Heart right ventricle (tissue), 16 donors: ENCODE measurements at regions not wholly inside any gene's neighbourhood (a gene's known extent, or its start where the extent isn't known, plus 50 kb on each side); places are given as distances from the start of the nearest gene placed in this dataset.

Experiments
- ATAC-seq, 8 donors: fragments of 200-7000 bp; cut with Tn5 transposase; one replicate each; pipeline ENCODE4 v1.9.1; 2020; ENCODE audit warnings: mild to moderate bottlenecking in 8 of 8, moderate library complexity in 8 of 8, moderate number of reproducible peaks in 1 of 8
- DNase-seq, 2 donors: peaks; one replicate each; pipeline ENCODE4 v3.0.0-alpha.2; 2020
- H3K27ac ChIP-seq, 10 donors: fragments of 200-600 bp; sonication (generic) in 2 of 10; one replicate each; pipeline versions ENCODE4 v1.5.0 to v1.8.0; 2020 to 2022; ENCODE audit warnings: mild to moderate bottlenecking in 3 of 10
- H3K27me3 ChIP-seq, 7 donors: fragments of 200-600 bp; one replicate each; pipeline ENCODE4 v1.8.0; 2021 to 2022; ENCODE audit warnings: mild to moderate bottlenecking in 2 of 7
- H3K36me3 ChIP-seq, 9 donors: fragments of 200-600 bp; sonication (generic) in 1 of 9; one replicate each; pipeline versions ENCODE4 v1.5.0 to v1.8.0; 2020 to 2022; ENCODE audit warnings: mild to moderate bottlenecking in 2 of 9
- H3K4me1 ChIP-seq, 9 donors: fragments of 200-600 bp; sonication (generic) in 1 of 9; one replicate each; pipeline versions ENCODE4 v1.5.0 to v1.8.0; 2020 to 2022; ENCODE audit warnings: mild to moderate bottlenecking in 4 of 9
- H3K4me3 ChIP-seq, 10 donors: fragments of 200-600 bp; sonication (generic) in 2 of 10; one replicate each; pipeline versions ENCODE4 v1.5.0 to v1.8.0; 2020 to 2022; ENCODE audit warnings: mild to moderate bottlenecking in 7 of 10, moderate library complexity in 2 of 10
- H3K9me3 ChIP-seq, 11 donors: fragments of 200-600 bp in 10 of 11; sonication (generic) in 2 of 11; one replicate each; pipeline versions ENCODE4 v1.5.0 to v1.8.0; 2013 to 2022; ENCODE audit warnings: mild to moderate bottlenecking in 2 of 11, control low read depth in 1 of 11, moderate library complexity in 1 of 11
- WGBS, 2 donors: extraction: QIAGEN DNeasy Blood & Tissue Kit; methylation state at CpG; one replicate each; pipeline ENCODE4 v1.1.7; 2013; ENCODE audit warnings: inconsistent platforms in 1 of 2; 5-methylcytosine and 5-hydroxymethylcytosine counted together
- intact Hi-C, 10 donors: fragments of 100-400 bp; cut with DNase I; formaldehyde crosslinking; loops; one replicate each; pipeline versions ENCODE4 v1.11.1 to v1.14.2; 2022
- TF ChIP-seq, protein P1 (sequence below), 9 donors: fragments of 200-600 bp; sonication (generic) in 2 of 9; IDR thresholded peaks; one replicate each; pipeline versions ENCODE4 v1.5.0 to v1.8.0; 2021 to 2022; ENCODE audit warnings: antibody characterized with exemption in 9 of 9, mild to moderate bottlenecking in 5 of 9, moderate library complexity in 1 of 9
- donor health status: Arrhythmogenic right ventricular cardiomyopathy.
- donor health status: ischemic (EF 13 %, LVEDD 7.1; RV severe dilation, severe dysfunction).
- donor health status: healthy with polysubstance abuse.
- donor health status: DM: no; HTN: yes; CAD: no.
- donor health status: DM: no; HTN: no; CAD: no.
- donor health status: ischemic (EF 25% LVEDD 6.9; RV normal size, moderate dysfunction).
- donor health status: ischemic (EF 25% LVEDD 5.7; RV mildly dilated, moderate dysfunction).
- donor health status: healthy.
- donor health status: DM: yes; HTN: yes; CAD: no.
- donor health status: Ischemic cardiomyopathy.
- donor health status: ischemic (EF 35%, LVEDD 5.7; RV mildly dilated, moderate dysfunction).
- donor health status: nonischemic (EF 11% LVEDD 7.7; RV severe dilation, severe dysfunction).
- donor health status: DM: yes; HTN: yes; CAD: no.
- donor health status: PGD.
- donor health status: ischemic (EF 29% LVEDD 5.4; RV normal size, mild dysfunction).
- donor health status: nonischemic (EF 23%, LVEDD 6.1; RV moderate dilation, normal function).

DNA sequence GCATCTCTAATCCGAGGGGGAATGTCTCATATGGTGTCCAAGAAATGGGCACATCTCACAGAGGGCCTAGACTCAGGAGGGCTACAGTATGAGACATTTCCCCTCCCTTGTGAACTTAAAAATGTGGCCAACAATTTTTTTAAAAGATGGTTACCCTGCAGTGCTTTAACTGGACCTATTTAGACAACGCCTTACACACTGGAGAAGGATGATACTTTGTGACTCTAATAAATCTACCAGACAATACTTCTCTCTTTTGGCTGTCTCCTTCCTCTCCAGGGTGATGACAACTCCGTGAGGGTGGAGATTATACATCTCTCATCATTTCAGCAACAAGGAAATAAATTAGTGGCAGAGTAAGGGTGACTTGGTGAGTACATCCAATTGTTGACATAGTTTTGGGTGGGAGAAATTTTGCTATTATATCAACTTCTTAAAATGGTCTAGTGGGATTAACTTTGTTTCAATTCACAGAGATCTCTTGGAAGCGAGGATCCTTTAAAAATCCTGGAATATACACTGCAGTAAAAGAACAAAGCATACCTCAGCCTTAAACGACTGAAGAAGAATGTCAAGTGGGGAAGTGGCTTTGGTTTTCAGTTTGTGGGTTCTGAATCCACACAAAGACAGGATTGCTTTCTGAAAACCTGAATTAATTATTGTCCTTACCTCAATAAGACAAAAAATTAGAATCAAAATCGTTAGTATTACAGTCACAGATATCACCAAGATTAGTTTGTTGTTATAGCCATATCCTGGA, 89.8 kb downstream of the KPNA2 start:
- Histone ChIP-seq H3K27ac (no peak overlapping the region), H3K4me3 (no peak overlapping the region), H3K4me1 (peaks cover 0 to 27% (median 6%) of the 10 kb centered on the region in 9 donors), H3K36me3 (peaks cover 0 to 97% (median 22%) of the 10 kb centered on the region in 9 donors), H3K9me3 (no peaks in the 10 kb centered on the region), H3K27me3 (no peaks in the 10 kb centered on the region)
- TF ChIP-seq, protein P1, sequence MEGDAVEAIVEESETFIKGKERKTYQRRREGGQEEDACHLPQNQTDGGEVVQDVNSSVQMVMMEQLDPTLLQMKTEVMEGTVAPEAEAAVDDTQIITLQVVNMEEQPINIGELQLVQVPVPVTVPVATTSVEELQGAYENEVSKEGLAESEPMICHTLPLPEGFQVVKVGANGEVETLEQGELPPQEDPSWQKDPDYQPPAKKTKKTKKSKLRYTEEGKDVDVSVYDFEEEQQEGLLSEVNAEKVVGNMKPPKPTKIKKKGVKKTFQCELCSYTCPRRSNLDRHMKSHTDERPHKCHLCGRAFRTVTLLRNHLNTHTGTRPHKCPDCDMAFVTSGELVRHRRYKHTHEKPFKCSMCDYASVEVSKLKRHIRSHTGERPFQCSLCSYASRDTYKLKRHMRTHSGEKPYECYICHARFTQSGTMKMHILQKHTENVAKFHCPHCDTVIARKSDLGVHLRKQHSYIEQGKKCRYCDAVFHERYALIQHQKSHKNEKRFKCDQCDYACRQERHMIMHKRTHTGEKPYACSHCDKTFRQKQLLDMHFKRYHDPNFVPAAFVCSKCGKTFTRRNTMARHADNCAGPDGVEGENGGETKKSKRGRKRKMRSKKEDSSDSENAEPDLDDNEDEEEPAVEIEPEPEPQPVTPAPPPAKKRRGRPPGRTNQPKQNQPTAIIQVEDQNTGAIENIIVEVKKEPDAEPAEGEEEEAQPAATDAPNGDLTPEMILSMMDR (IDR thresholded peaks at IDR 0.05) = no peak
- ATAC-seq (no peak), DNase-seq (no peak)
- intact Hi-C loops = no loop called here
- WGBS, 2 donors = 60 to 62% methylated on average over 6 of the region's 6 CpGs

DNA sequence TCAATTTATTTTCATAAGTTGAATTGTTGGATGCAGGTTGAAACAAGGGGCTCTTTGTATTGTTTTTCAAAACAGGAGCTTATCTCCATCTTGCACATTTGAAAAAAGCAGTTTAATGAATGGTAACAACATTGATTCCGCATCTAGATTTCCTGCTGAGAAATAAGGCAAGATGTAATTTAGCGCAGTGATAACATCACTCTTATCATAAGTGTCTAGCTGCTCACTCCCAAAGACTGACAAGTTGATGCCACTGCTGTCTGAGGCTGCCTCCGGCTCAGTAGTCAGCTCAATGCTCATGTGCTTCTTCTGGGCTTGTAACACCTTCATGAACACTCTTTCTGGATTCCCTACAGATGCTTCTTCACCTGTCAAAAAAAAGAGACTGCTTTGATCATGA, 92.4 kb downstream of the KPNA2 start:
- Histone ChIP-seq H3K27me3 (no peaks in the 10 kb centered on the region), H3K36me3 (peaks cover 0 to 90% (median 21%) of the 10 kb centered on the region in 9 donors), H3K27ac (no peak overlapping the region), H3K4me3 (no peak overlapping the region), H3K4me1 (peaks cover 0 to 30% (median 7%) of the 10 kb centered on the region in 9 donors), H3K9me3 (no peaks in the 10 kb centered on the region)
- WGBS, 2 donors = 89 to 92% methylated on average over 3 of the region's 3 CpGs
- ATAC-seq (no peak), DNase-seq (no peak)
- intact Hi-C loops = no loop called here
- TF ChIP-seq, protein P1 (IDR thresholded peaks at IDR 0.05) = no peak

DNA sequence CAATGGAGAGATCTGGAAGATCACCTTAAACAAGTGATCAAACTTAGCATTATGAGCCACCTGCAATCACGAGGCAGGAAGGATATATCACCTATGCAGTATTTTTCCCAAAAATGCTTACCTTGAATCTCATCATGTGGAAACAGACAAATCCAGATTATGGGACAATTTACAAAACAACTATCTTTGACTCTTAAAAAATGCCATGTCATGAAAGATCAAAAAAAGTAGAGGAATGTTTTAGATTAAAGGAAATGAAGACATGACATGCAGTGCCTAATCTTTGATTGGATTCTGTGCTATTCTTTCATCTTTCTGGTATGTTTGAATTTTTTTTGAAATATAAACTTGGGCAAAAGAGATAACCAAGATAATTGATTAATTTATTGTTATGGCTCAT, 95.9 kb downstream of the KPNA2 start:
- H3K4me3 ChIP-seq = no peak overlapping the region
- H3K27me3 ChIP-seq = no peaks in the 10 kb centered on the region
- DNase-seq (no peak), ATAC-seq (no peak)
- peaks cover 0 to 36% (median 11%) of the 10 kb centered on the region in 9 donors for H3K4me1 ChIP-seq
- intact Hi-C loops = no loop called here
- 98 to 100% methylated on average over 1 of the region's 1 CpG for WGBS, 2 donors
- H3K27ac ChIP-seq = no peak overlapping the region
- H3K9me3 ChIP-seq = no peaks in the 10 kb centered on the region
- peaks cover 0 to 79% (median 8%) of the 10 kb centered on the region in 9 donors for H3K36me3 ChIP-seq
- TF ChIP-seq, protein P1 (IDR thresholded peaks at IDR 0.05) = no peak

- intact Hi-C loops = no loop called here
- WGBS, 2 donors = 70 to 71% methylated on average over 11 of the region's 11 CpGs
- TF ChIP-seq, protein P1 (IDR thresholded peaks at IDR 0.05) = no peak
- H3K4me1 ChIP-seq = peaks cover 0 to 26% (median 11%) of the 10 kb centered on the region in 9 donors
- H3K27me3 ChIP-seq = no peaks in the 10 kb centered on the region
- no peak overlapping the region for H3K4me3 ChIP-seq
- DNase-seq (no peak), ATAC-seq (peak; percentile 47 to 94 (median 71))
- H3K9me3 ChIP-seq = no peaks in the 10 kb centered on the region
- peak overlapping the region in 4 of 10 donors; percentile 36 to 66 (median 46) for H3K27ac ChIP-seq
- H3K36me3 ChIP-seq = peaks cover 0 to 60% (median 8%) of the 10 kb centered on the region in 9 donors
Measured at GRCh38 chr17:68133346-68134045, 98.0 kb downstream of the KPNA2 start.
